ENCODE measurements at regions not wholly inside any gene's neighbourhood (a gene's known extent, or its start where the extent isn't known, plus 50 kb on each side); places are given as distances from the start of the nearest gene placed in this dataset.

GRCh38 chr1:22350924-22351767 is 100.5 kb upstream of the ZBTB40 start:
- H2AFZ ChIP-seq (ENCODE audit: insufficient read depth, low read length, poor library complexity), result no peak overlapping the region
- H3K9me3 ChIP-seq (ENCODE audit: insufficient read depth, low read depth, low read length), result no peaks in the 10 kb centered on the region
- peak overlapping the region; percentile 0 for H4K91ac ChIP-seq (ENCODE audit: low read depth, low read length)
- H3K4ac ChIP-seq (ENCODE audit: low read depth, low read length), result no peak overlapping the region
- H3K14ac ChIP-seq (ENCODE audit: low read length), result no peak overlapping the region
- no peak overlapping the region for H2BK120ac ChIP-seq (ENCODE audit: insufficient read depth, low read length, poor library complexity)
- peak overlapping the region; percentile 11 for H3K4me2 ChIP-seq (ENCODE audit: low read length)
- H4K8ac ChIP-seq (ENCODE audit: low read depth, low read length), result peak overlapping the region; percentile 0
- no peak for DNase-seq
- no peak overlapping the region for H4K12ac ChIP-seq (ENCODE audit: low read depth, low read length)
- H3K79me2 ChIP-seq (ENCODE audit: control insufficient read depth, insufficient read depth, low read length, poor library complexity), result no peaks in the 10 kb centered on the region
- H3K23ac ChIP-seq (ENCODE audit: low read length), result no peak overlapping the region
- H3K18ac ChIP-seq (ENCODE audit: low read length), result no peak overlapping the region
- H3K27me3 ChIP-seq (ENCODE audit: insufficient read depth, low read length), result no peaks in the 10 kb centered on the region
- no peak overlapping the region for H2BK5ac ChIP-seq (ENCODE audit: low read depth, low read length, poor library complexity)
- peaks cover 8 to 12% of the 10 kb centered on the region in 2 experiments for H3K4me1 ChIP-seq (ENCODE audit: control insufficient read depth in 1 of 2, insufficient read depth in 2 of 2, low read length in 2 of 2)
- H3K36me3 ChIP-seq (ENCODE audit: control insufficient read depth in 1 of 2, insufficient read depth in 2 of 2, low read length in 2 of 2), result no peaks in the 10 kb centered on the region
- H3K4me3 ChIP-seq (ENCODE audit: low read depth, low read length), result no peak overlapping the region
- H3K27ac ChIP-seq (ENCODE audit: low read depth, low read length), result no peak overlapping the region
- no peaks in the 10 kb centered on the region for H3K79me1 ChIP-seq (ENCODE audit: low read length)
- H2BK12ac ChIP-seq (ENCODE audit: low read length), result no peak overlapping the region
- no peak overlapping the region for H3K9ac ChIP-seq (ENCODE audit: low read length)
- no peak overlapping the region for H2AK5ac ChIP-seq (ENCODE audit: low read length)
- WGBS (ENCODE audit: extremely low coverage, insufficient coverage, insufficient read length), result no CpG with 5 or more reads among the region's 28 CpGs

GRCh38 chr1:22351768-22352080 is 99.9 kb upstream of the ZBTB40 start:
- H3K79me2 ChIP-seq (ENCODE audit: control insufficient read depth, insufficient read depth, low read length, poor library complexity), result no peaks in the 10 kb centered on the region
- H2BK120ac ChIP-seq (ENCODE audit: insufficient read depth, low read length, poor library complexity), result no peak overlapping the region
- no peak overlapping the region for H2AFZ ChIP-seq (ENCODE audit: insufficient read depth, low read length, poor library complexity)
- no peak overlapping the region for H3K14ac ChIP-seq (ENCODE audit: low read length)
- no peak overlapping the region for H3K18ac ChIP-seq (ENCODE audit: low read length)
- H3K36me3 ChIP-seq (ENCODE audit: control insufficient read depth in 1 of 2, insufficient read depth in 2 of 2, low read length in 2 of 2), result no peaks in the 10 kb centered on the region
- DNase-seq, result no peak
- no peak overlapping the region for H2AK5ac ChIP-seq (ENCODE audit: low read length)
- H3K27me3 ChIP-seq (ENCODE audit: insufficient read depth, low read length), result no peaks in the 10 kb centered on the region
- no peak overlapping the region for H3K4ac ChIP-seq (ENCODE audit: low read depth, low read length)
- no peak overlapping the region for H3K23ac ChIP-seq (ENCODE audit: low read length)
- H4K91ac ChIP-seq (ENCODE audit: low read depth, low read length), result no peak overlapping the region
- no peak overlapping the region for H3K4me3 ChIP-seq (ENCODE audit: low read depth, low read length)
- no peak overlapping the region for H3K4me2 ChIP-seq (ENCODE audit: low read length)
- no peak overlapping the region for H4K8ac ChIP-seq (ENCODE audit: low read depth, low read length)
- no peak overlapping the region for H2BK12ac ChIP-seq (ENCODE audit: low read length)
- WGBS (ENCODE audit: extremely low coverage, insufficient coverage, insufficient read length), result no CpG with 5 or more reads among the region's 11 CpGs
- H3K27ac ChIP-seq (ENCODE audit: low read depth, low read length), result no peak overlapping the region
- no peak overlapping the region for H4K12ac ChIP-seq (ENCODE audit: low read depth, low read length)
- H3K4me1 ChIP-seq (ENCODE audit: control insufficient read depth in 1 of 2, insufficient read depth in 2 of 2, low read length in 2 of 2), result peaks cover 11 to 14% of the 10 kb centered on the region in 2 experiments
- H3K9me3 ChIP-seq (ENCODE audit: insufficient read depth, low read depth, low read length), result no peaks in the 10 kb centered on the region
- no peaks in the 10 kb centered on the region for H3K79me1 ChIP-seq (ENCODE audit: low read length)
- H3K9ac ChIP-seq (ENCODE audit: low read length), result no peak overlapping the region
- H2BK5ac ChIP-seq (ENCODE audit: low read depth, low read length, poor library complexity), result no peak overlapping the region

GRCh38 chr1:22352355-22352754 is 99.3 kb upstream of the ZBTB40 start:
- Histone ChIP-seq H3K79me2 (ENCODE audit: control insufficient read depth, insufficient read depth, low read length, poor library complexity) (no peaks in the 10 kb centered on the region), H3K4ac (ENCODE audit: low read depth, low read length) (no peak overlapping the region), H3K9me3 (ENCODE audit: insufficient read depth, low read depth, low read length) (no peaks in the 10 kb centered on the region), H2BK5ac (ENCODE audit: low read depth, low read length, poor library complexity) (no peak overlapping the region), H3K18ac (ENCODE audit: low read length) (no peak overlapping the region), H3K27me3 (ENCODE audit: insufficient read depth, low read length) (no peaks in the 10 kb centered on the region), H2AK5ac (ENCODE audit: low read length) (no peak overlapping the region), H4K91ac (ENCODE audit: low read depth, low read length) (no peak overlapping the region), H3K27ac (ENCODE audit: low read depth, low read length) (no peak overlapping the region), H3K79me1 (ENCODE audit: low read length) (no peaks in the 10 kb centered on the region), H2BK120ac (ENCODE audit: insufficient read depth, low read length, poor library complexity) (no peak overlapping the region), H2BK12ac (ENCODE audit: low read length) (no peak overlapping the region), H3K4me3 (ENCODE audit: low read depth, low read length) (no peak overlapping the region), H3K23ac (ENCODE audit: low read length) (no peak overlapping the region), H3K36me3 (ENCODE audit: control insufficient read depth in 1 of 2, insufficient read depth in 2 of 2, low read length in 2 of 2) (no peaks in the 10 kb centered on the region), H4K8ac (ENCODE audit: low read depth, low read length) (no peak overlapping the region), H2AFZ (ENCODE audit: insufficient read depth, low read length, poor library complexity) (no peak overlapping the region), H3K4me2 (ENCODE audit: low read length) (no peak overlapping the region), H3K14ac (ENCODE audit: low read length) (no peak overlapping the region), H3K9ac (ENCODE audit: low read length) (no peak overlapping the region), H3K4me1 (ENCODE audit: control insufficient read depth in 1 of 2, insufficient read depth in 2 of 2, low read length in 2 of 2) (peaks cover 11 to 14% of the 10 kb centered on the region in 2 experiments), H4K12ac (ENCODE audit: low read depth, low read length) (no peak overlapping the region)
- no peak for DNase-seq
- no CpG with 5 or more reads among the region's 6 CpGs for WGBS (ENCODE audit: extremely low coverage, insufficient coverage, insufficient read length)

- no peaks in the 10 kb centered on the region for H3K36me3 ChIP-seq (ENCODE audit: control insufficient read depth in 1 of 2, insufficient read depth in 2 of 2, low read length in 2 of 2)
- H2BK120ac ChIP-seq (ENCODE audit: insufficient read depth, low read length, poor library complexity), result no peak overlapping the region
- H2BK12ac ChIP-seq (ENCODE audit: low read length), result no peak overlapping the region
- no peak overlapping the region for H2AK5ac ChIP-seq (ENCODE audit: low read length)
- no peak overlapping the region for H2AFZ ChIP-seq (ENCODE audit: insufficient read depth, low read length, poor library complexity)
- H3K9ac ChIP-seq (ENCODE audit: low read length), result no peak overlapping the region
- no peaks in the 10 kb centered on the region for H3K79me2 ChIP-seq (ENCODE audit: control insufficient read depth, insufficient read depth, low read length, poor library complexity)
- no peaks in the 10 kb centered on the region for H3K9me3 ChIP-seq (ENCODE audit: insufficient read depth, low read depth, low read length)
- H3K79me1 ChIP-seq (ENCODE audit: low read length), result no peaks in the 10 kb centered on the region
- no peak overlapping the region for H3K4ac ChIP-seq (ENCODE audit: low read depth, low read length)
- no peak overlapping the region for H3K27ac ChIP-seq (ENCODE audit: low read depth, low read length)
- no peaks in the 10 kb centered on the region for H3K27me3 ChIP-seq (ENCODE audit: insufficient read depth, low read length)
- no CpG with 5 or more reads among the region's 7 CpGs for WGBS (ENCODE audit: extremely low coverage, insufficient coverage, insufficient read length)
- H3K4me2 ChIP-seq (ENCODE audit: low read length), result no peak overlapping the region
- no peak overlapping the region for H3K14ac ChIP-seq (ENCODE audit: low read length)
- no peak overlapping the region for H4K91ac ChIP-seq (ENCODE audit: low read depth, low read length)
- no peak for DNase-seq
- H4K12ac ChIP-seq (ENCODE audit: low read depth, low read length), result no peak overlapping the region
- H3K4me1 ChIP-seq (ENCODE audit: control insufficient read depth in 1 of 2, insufficient read depth in 2 of 2, low read length in 2 of 2), result peaks cover 11 to 14% of the 10 kb centered on the region in 2 experiments
- H3K23ac ChIP-seq (ENCODE audit: low read length), result no peak overlapping the region
- H3K18ac ChIP-seq (ENCODE audit: low read length), result no peak overlapping the region
- H2BK5ac ChIP-seq (ENCODE audit: low read depth, low read length, poor library complexity), result no peak overlapping the region
- H4K8ac ChIP-seq (ENCODE audit: low read depth, low read length), result no peak overlapping the region
- no peak overlapping the region for H3K4me3 ChIP-seq (ENCODE audit: low read depth, low read length)
These were observed 98.8 kb upstream of the ZBTB40 start for GRCh38 chr1:22352896-22353295.
